ENCODE measurements at regions not wholly inside any gene's neighbourhood (a gene's known extent, or its start where the extent isn't known, plus 50 kb on each side); places are given as distances from the start of the nearest gene placed in this dataset.

DNA sequence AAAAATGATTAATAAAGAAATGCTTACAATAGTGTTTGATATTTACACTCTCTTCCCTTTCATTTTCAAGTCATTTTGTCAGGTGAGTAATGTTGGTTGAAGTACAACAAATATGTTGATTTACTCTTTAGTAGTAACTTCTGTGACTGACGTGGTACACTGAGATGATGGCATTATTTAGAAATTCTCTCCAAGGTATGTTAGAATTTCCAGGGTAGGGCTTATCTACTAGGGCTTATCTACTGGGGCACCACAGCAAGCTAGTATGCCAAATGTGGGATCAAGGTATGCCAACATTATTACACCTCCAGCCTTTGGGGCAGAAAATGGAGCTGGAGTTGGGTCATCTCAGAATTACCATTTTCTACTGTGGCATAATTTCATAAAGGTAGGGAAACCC lies 157.4 kb upstream of the AGTR1 start:
- no peak for FAIRE-seq
- no peaks in the 10 kb centered on the region for H3K36me3 Mint-ChIP-seq (ENCODE audit: low read depth, unreplicated experiment)
- no peaks in the 10 kb centered on the region for H4K20me1 ChIP-seq (ENCODE audit: insufficient read depth, low read length)

DNA sequence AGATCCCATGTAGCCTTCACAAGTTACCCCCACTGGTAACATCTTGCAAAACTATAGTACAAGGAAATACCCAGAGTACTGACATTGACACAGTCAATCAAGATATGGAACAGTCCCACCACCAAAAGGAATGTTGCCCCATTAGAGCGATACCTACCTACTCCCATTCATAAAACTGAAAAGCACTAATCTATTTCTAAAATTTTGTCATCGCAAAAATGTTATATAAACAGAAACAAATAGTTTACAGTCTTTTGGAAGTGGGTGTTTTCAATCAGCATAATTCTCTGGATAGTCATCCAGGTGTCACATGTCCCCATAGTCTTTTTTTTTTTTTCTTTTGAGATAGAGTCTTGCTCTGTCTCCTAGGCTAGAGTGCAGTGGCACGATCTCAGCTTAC lies 156.9 kb upstream of the AGTR1 start:
- Mint-ChIP-seq H3K9me3 (ENCODE audit: unreplicated experiment) (no peaks in the 10 kb centered on the region), H3K4me3 (ENCODE audit: unreplicated experiment) (no peak overlapping the region), H3K4me1 (ENCODE audit: low read depth, unreplicated experiment) (no peaks in the 10 kb centered on the region), H3K27ac (ENCODE audit: unreplicated experiment) (no peak overlapping the region), H3K27me3 (ENCODE audit: low read depth, unreplicated experiment) (no peaks in the 10 kb centered on the region), H3K36me3 (ENCODE audit: low read depth, unreplicated experiment) (no peaks in the 10 kb centered on the region)
- DNase-seq (ENCODE audit: low read depth) (no peak), FAIRE-seq (no peak)
- Histone ChIP-seq H3K36me3 (ENCODE audit: insufficient read depth, low read length) (no peaks in the 10 kb centered on the region), H3K4me3 (ENCODE audit: insufficient read depth, low read depth, low read length) (no peak overlapping the region), H3K4me1 (ENCODE audit: insufficient read depth, low read length) (no peaks in the 10 kb centered on the region), H3K9ac (ENCODE audit: low read length) (no peak overlapping the region), H2AFZ (ENCODE audit: low read depth, low read length) (no peak overlapping the region), H4K20me1 (ENCODE audit: insufficient read depth, low read length) (no peaks in the 10 kb centered on the region), H3K79me2 (ENCODE audit: insufficient read depth, low read length) (no peaks in the 10 kb centered on the region), H3K9me3 (ENCODE audit: insufficient read depth, low read depth, low read length) (no peaks in the 10 kb centered on the region), H3K27ac (ENCODE audit: low read depth, low read length) (no peak overlapping the region), H3K27me3 (ENCODE audit: insufficient read depth, low read length) (no peaks in the 10 kb centered on the region), H3K4me2 (ENCODE audit: low read length) (no peak overlapping the region)
- no peak for TF ChIP-seq EZH2 (IDR thresholded peaks at IDR 0.05; ENCODE audit: insufficient read depth, low read length)
- TF ChIP-seq, protein P1, sequence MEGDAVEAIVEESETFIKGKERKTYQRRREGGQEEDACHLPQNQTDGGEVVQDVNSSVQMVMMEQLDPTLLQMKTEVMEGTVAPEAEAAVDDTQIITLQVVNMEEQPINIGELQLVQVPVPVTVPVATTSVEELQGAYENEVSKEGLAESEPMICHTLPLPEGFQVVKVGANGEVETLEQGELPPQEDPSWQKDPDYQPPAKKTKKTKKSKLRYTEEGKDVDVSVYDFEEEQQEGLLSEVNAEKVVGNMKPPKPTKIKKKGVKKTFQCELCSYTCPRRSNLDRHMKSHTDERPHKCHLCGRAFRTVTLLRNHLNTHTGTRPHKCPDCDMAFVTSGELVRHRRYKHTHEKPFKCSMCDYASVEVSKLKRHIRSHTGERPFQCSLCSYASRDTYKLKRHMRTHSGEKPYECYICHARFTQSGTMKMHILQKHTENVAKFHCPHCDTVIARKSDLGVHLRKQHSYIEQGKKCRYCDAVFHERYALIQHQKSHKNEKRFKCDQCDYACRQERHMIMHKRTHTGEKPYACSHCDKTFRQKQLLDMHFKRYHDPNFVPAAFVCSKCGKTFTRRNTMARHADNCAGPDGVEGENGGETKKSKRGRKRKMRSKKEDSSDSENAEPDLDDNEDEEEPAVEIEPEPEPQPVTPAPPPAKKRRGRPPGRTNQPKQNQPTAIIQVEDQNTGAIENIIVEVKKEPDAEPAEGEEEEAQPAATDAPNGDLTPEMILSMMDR (IDR thresholded peaks at IDR 0.05; ENCODE audit: insufficient read depth, low read depth, low read length): no peak

More for the DNA sequence above, 157.4 kb upstream of the AGTR1 start:
- Mint-ChIP-seq H3K27me3 (ENCODE audit: low read depth, unreplicated experiment) (no peaks in the 10 kb centered on the region), H3K4me3 (ENCODE audit: unreplicated experiment) (no peak overlapping the region), H3K9me3 (ENCODE audit: unreplicated experiment) (no peaks in the 10 kb centered on the region), H3K4me1 (ENCODE audit: low read depth, unreplicated experiment) (no peaks in the 10 kb centered on the region), H3K27ac (ENCODE audit: unreplicated experiment) (no peak overlapping the region)
- no peak overlapping the region for H3K9ac ChIP-seq (ENCODE audit: low read length)
- no peak overlapping the region for H2AFZ ChIP-seq (ENCODE audit: low read depth, low read length)
- no peak for DNase-seq (ENCODE audit: low read depth)
- H3K4me2 ChIP-seq (ENCODE audit: low read length): no peak overlapping the region
- no peaks in the 10 kb centered on the region for H3K36me3 ChIP-seq (ENCODE audit: insufficient read depth, low read length)
- H3K27ac ChIP-seq (ENCODE audit: low read depth, low read length): no peak overlapping the region
- no peaks in the 10 kb centered on the region for H3K4me1 ChIP-seq (ENCODE audit: insufficient read depth, low read length)
- no peaks in the 10 kb centered on the region for H3K79me2 ChIP-seq (ENCODE audit: insufficient read depth, low read length)
- TF ChIP-seq EZH2 (IDR thresholded peaks at IDR 0.05; ENCODE audit: insufficient read depth, low read length): no peak
- TF ChIP-seq, protein P1 (IDR thresholded peaks at IDR 0.05; ENCODE audit: insufficient read depth, low read depth, low read length): no peak
- H3K9me3 ChIP-seq (ENCODE audit: insufficient read depth, low read depth, low read length): no peaks in the 10 kb centered on the region
- H3K4me3 ChIP-seq (ENCODE audit: insufficient read depth, low read depth, low read length): no peak overlapping the region
- H3K27me3 ChIP-seq (ENCODE audit: insufficient read depth, low read length): no peaks in the 10 kb centered on the region

DNA sequence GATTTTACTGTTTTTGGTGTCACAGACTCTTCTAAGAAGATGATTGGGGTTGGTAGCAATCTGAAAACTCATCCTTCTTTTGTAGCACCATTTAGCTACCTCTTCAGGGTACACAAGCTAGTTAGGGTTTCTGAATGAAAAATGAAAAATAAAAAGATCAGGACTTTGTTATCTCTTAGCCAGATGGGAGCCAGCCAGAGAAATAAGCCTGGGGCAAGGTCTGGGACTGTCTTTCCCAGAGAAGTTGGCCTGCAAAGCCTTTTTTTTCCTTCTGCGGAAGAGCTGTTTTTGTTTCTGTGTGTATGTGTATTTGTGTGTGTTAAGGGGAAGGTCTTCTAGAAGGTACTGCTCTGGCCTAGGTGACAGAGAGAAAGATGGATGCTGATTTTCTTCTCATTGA lies 150.7 kb upstream of the AGTR1 start:
- Mint-ChIP-seq H3K4me1 (ENCODE audit: low read depth, unreplicated experiment) (no peaks in the 10 kb centered on the region), H3K36me3 (ENCODE audit: low read depth, unreplicated experiment) (no peaks in the 10 kb centered on the region), H3K4me3 (ENCODE audit: unreplicated experiment) (no peak overlapping the region), H3K9me3 (ENCODE audit: unreplicated experiment) (no peaks in the 10 kb centered on the region), H3K27ac (ENCODE audit: unreplicated experiment) (no peak overlapping the region), H3K27me3 (ENCODE audit: low read depth, unreplicated experiment) (no peaks in the 10 kb centered on the region)
- H3K4me3 ChIP-seq (ENCODE audit: insufficient read depth, low read depth, low read length): no peak overlapping the region
- H3K4me1 ChIP-seq (ENCODE audit: insufficient read depth, low read length): no peaks in the 10 kb centered on the region
- DNase-seq (ENCODE audit: low read depth) (no peak), FAIRE-seq (no peak)
- TF ChIP-seq, protein P1 (IDR thresholded peaks at IDR 0.05; ENCODE audit: insufficient read depth, low read depth, low read length): no peak
- no peak for TF ChIP-seq EZH2 (IDR thresholded peaks at IDR 0.05; ENCODE audit: insufficient read depth, low read length)
- H3K27me3 ChIP-seq (ENCODE audit: insufficient read depth, low read length): no peaks in the 10 kb centered on the region
- H3K27ac ChIP-seq (ENCODE audit: low read depth, low read length): no peak overlapping the region
- H4K20me1 ChIP-seq (ENCODE audit: insufficient read depth, low read length): no peaks in the 10 kb centered on the region
- no peak overlapping the region for H2AFZ ChIP-seq (ENCODE audit: low read depth, low read length)
- no peaks in the 10 kb centered on the region for H3K79me2 ChIP-seq (ENCODE audit: insufficient read depth, low read length)
- H3K4me2 ChIP-seq (ENCODE audit: low read length): no peak overlapping the region
- no peaks in the 10 kb centered on the region for H3K9me3 ChIP-seq (ENCODE audit: insufficient read depth, low read depth, low read length)
- no peaks in the 10 kb centered on the region for H3K36me3 ChIP-seq (ENCODE audit: insufficient read depth, low read length)
- H3K9ac ChIP-seq (ENCODE audit: low read length): no peak overlapping the region
